H9 (cell line): ENCODE measurements at regions not wholly inside any gene's neighbourhood (a gene's known extent, or its start where the extent isn't known, plus 50 kb on each side); places are given as distances from the start of the nearest gene placed in this dataset.

Experiments
- DNase-seq: peaks from one replicate; pipeline ENCODE4 v3.0.0-alpha.2; 2017
- H2AFZ ChIP-seq: one replicate; pipeline ENCODE4 v1.6.1; 2013; ENCODE audit warnings: mild to moderate bottlenecking, low read length, control low read depth, moderate library complexity
- H2AK5ac ChIP-seq: 2 replicates; pipeline ENCODE4 v1.6.1; 2013; ENCODE audit warnings: low read length, control low read depth, mixed read lengths; ENCODE audit not compliant: insufficient read length
- H2BK120ac ChIP-seq: one replicate; pipeline ENCODE4 v1.6.1; 2013; ENCODE audit warnings: low read depth, mild to moderate bottlenecking, low read length, control low read depth, inconsistent platforms; ENCODE audit not compliant: poor library complexity, severe bottlenecking
- H2BK12ac ChIP-seq: 2 replicates; pipeline ENCODE4 v1.6.1; 2013; ENCODE audit warnings: low read length, control low read depth, mixed read lengths, low read depth; ENCODE audit not compliant: insufficient read length
- H2BK15ac ChIP-seq: 2 replicates; pipeline ENCODE4 v1.6.1; 2013; ENCODE audit warnings: low read depth, low read length, control low read depth
- H2BK20ac ChIP-seq: one replicate; pipeline ENCODE4 v1.6.1; 2013; ENCODE audit warnings: low read depth, mild to moderate bottlenecking, low read length, control low read depth, inconsistent platforms; ENCODE audit not compliant: poor library complexity, severe bottlenecking
- H2BK5ac ChIP-seq: 2 replicates; pipeline ENCODE4 v1.6.1; 2013; ENCODE audit warnings: low read length, control low read depth, mixed read lengths; ENCODE audit not compliant: insufficient read length
- H3K14ac ChIP-seq: 2 replicates; pipeline ENCODE4 v1.6.1; 2013; ENCODE audit warnings: low read length, control low read depth; ENCODE audit not compliant: insufficient read depth
- H3K18ac ChIP-seq: 2 replicates; pipeline ENCODE4 v1.6.1; 2013; ENCODE audit warnings: low read depth, mild to moderate bottlenecking, mixed read lengths, low read length, control low read depth; ENCODE audit not compliant: insufficient read length
- H3K23ac ChIP-seq: 2 replicates; pipeline ENCODE4 v1.6.1; 2013; ENCODE audit warnings: low read length, control low read depth, mixed read lengths, low read depth; ENCODE audit not compliant: insufficient read length
- H3K23me2 ChIP-seq: 2 replicates; pipeline ENCODE4 v1.6.1; 2013; ENCODE audit warnings: low read depth, mild to moderate bottlenecking, mixed read lengths, low read length, control low read depth; ENCODE audit not compliant: insufficient read length, poor library complexity, severe bottlenecking
- H3K27ac ChIP-seq: 2 replicates; pipeline ENCODE4 v1.5.1; 2013; ENCODE audit warnings: low read length, control low read depth, mixed read lengths, low read depth; ENCODE audit not compliant: insufficient read length
- H3K27me3 ChIP-seq: 2 replicates; pipeline ENCODE4 v1.6.1; 2013; ENCODE audit warnings: low read length, control low read depth, inconsistent platforms; ENCODE audit not compliant: insufficient read depth
- H3K4ac ChIP-seq: 2 replicates; pipeline ENCODE4 v1.6.1; 2013; ENCODE audit warnings: low read depth, mild to moderate bottlenecking, control low read depth, inconsistent platforms, low read length, moderate library complexity
- H3K4me1 ChIP-seq: 2 replicates; pipeline ENCODE4 v1.6.1; 2013; ENCODE audit warnings: low read length, control low read depth, inconsistent platforms; ENCODE audit not compliant: insufficient read depth
- H3K4me2 ChIP-seq: 2 replicates; pipeline ENCODE4 v1.6.1; 2013; ENCODE audit warnings: low read length, control low read depth, mixed read lengths; ENCODE audit not compliant: insufficient read length, insufficient read depth
- H3K56ac ChIP-seq: 2 replicates; pipeline ENCODE4 v1.6.1; 2013; ENCODE audit warnings: low read depth, mild to moderate bottlenecking, mixed read lengths, low read length, control low read depth; ENCODE audit not compliant: insufficient read length
- H3K79me1 ChIP-seq: 2 replicates; pipeline ENCODE4 v1.6.1; 2013; ENCODE audit warnings: low read depth, mild to moderate bottlenecking, moderate library complexity, low read length, control low read depth, inconsistent platforms; ENCODE audit not compliant: insufficient read depth, poor library complexity, severe bottlenecking
- H3K79me2 ChIP-seq: 2 replicates; pipeline ENCODE4 v1.6.1; 2013; ENCODE audit warnings: low read length, control low read depth, inconsistent platforms; ENCODE audit not compliant: insufficient read depth
- H3K9ac ChIP-seq: 2 replicates; pipeline ENCODE4 v1.6.1; 2013; ENCODE audit warnings: low read length, control low read depth, mixed read lengths; ENCODE audit not compliant: insufficient read length; ENCODE audit errors: extremely low read depth
- H3K9me3 ChIP-seq: one replicate; pipeline ENCODE4 v1.6.1; 2013; ENCODE audit warnings: low read depth, low read length, inconsistent platforms; ENCODE audit not compliant: control insufficient read depth
- H3T11ph ChIP-seq: one replicate; pipeline ENCODE4 v1.6.1; 2013; ENCODE audit warnings: mild to moderate bottlenecking, low read length, control low read depth, inconsistent platforms
- H4K20me1 ChIP-seq: one replicate; pipeline ENCODE4 v1.6.1; 2013; ENCODE audit not compliant: control insufficient read depth, insufficient read length, insufficient read depth
- H4K5ac ChIP-seq: 2 replicates; pipeline ENCODE4 v1.6.1; 2013; ENCODE audit warnings: low read depth, mild to moderate bottlenecking, mixed read lengths, low read length, control low read depth; ENCODE audit not compliant: insufficient read length
- H4K8ac ChIP-seq: replicated peaks from 2 replicates; pipeline ENCODE4 v1.6.1; 2013; ENCODE audit warnings: low read length, control low read depth, mixed read lengths, low read depth; ENCODE audit not compliant: insufficient read length
- H4K91ac ChIP-seq: 2 replicates; pipeline ENCODE4 v1.6.1; 2013; ENCODE audit warnings: low read depth, mild to moderate bottlenecking, moderate library complexity, mixed read lengths, low read length, control low read depth; ENCODE audit not compliant: insufficient read length
- H3K27ac Mint-ChIP-seq, 3 experiments: 2 replicates in 2 of 3; 3 replicates in 1 of 3; pipeline ENCODE4 v1.8.0; 2020 to 2021; ENCODE audit warnings: mixed read lengths in 3 of 3, mild to moderate bottlenecking in 1 of 3, moderate library complexity in 1 of 3
- H3K27me3 Mint-ChIP-seq: 2 replicates; pipeline ENCODE4 v1.8.0; 2021; ENCODE audit warnings: low read depth, mild to moderate bottlenecking, moderate library complexity, mixed read lengths
- H3K36me3 Mint-ChIP-seq, 3 experiments: 2 replicates in 2 of 3; 3 replicates in 1 of 3; pipeline ENCODE4 v1.8.0; 2020 to 2021; ENCODE audit warnings: low read depth in 3 of 3, mixed read lengths in 3 of 3; ENCODE audit not compliant: insufficient read depth in 1 of 3
- H3K4me1 Mint-ChIP-seq, 2 experiments: 2 replicates each; pipeline ENCODE4 v1.8.0; 2020; ENCODE audit warnings: mixed read lengths in 2 of 2
- H3K4me3 Mint-ChIP-seq, 2 experiments: 2 replicates in 1 of 2; 3 replicates in 1 of 2; pipeline ENCODE4 v1.8.0; 2020 to 2021; ENCODE audit warnings: mild to moderate bottlenecking in 2 of 2, mixed read lengths in 2 of 2, moderate library complexity in 1 of 2
- H3K9me3 Mint-ChIP-seq, 2 experiments: 2 replicates in 1 of 2; 3 replicates in 1 of 2; pipeline ENCODE4 v1.8.0; 2020; ENCODE audit warnings: mild to moderate bottlenecking in 2 of 2, mixed read lengths in 2 of 2, moderate library complexity in 1 of 2
- CTCF ChIP-seq: fragments of 200-600 bp; sonication (generic); conservative IDR thresholded peaks from 3 replicates; pipeline ENCODE4 v1.8.0; 2021; ENCODE audit warnings: antibody characterized with exemption, mild to moderate bottlenecking
- WGBS: extraction: QIAGEN DNeasy Blood & Tissue Kit; methylation state at CpG from one replicate; pipeline ENCODE4 v1.1.7; 2013; ENCODE audit warnings: missing lambda C conversion rate, low lambda C conversion rate, mixed read lengths; ENCODE audit not compliant: insufficient read length; ENCODE audit errors: extremely low coverage; 5-methylcytosine and 5-hydroxymethylcytosine counted together

- Histone ChIP-seq H3T11ph (no peak overlapping the region), H3K27me3 (no peaks in the 10 kb centered on the region), H2BK5ac (no peak overlapping the region), H3K9ac (no peak overlapping the region), H4K20me1 (no peaks in the 10 kb centered on the region), H3K4ac (no peak overlapping the region), H4K5ac (no peak overlapping the region), H3K14ac (no peak overlapping the region; the same call in 1 of the 2 replicates), H3K56ac (no peak overlapping the region), H3K18ac (no peak overlapping the region), H2BK20ac (no peak overlapping the region), H3K23me2 (no peaks in the 10 kb centered on the region), H2BK12ac (no peak overlapping the region), H2BK120ac (no peak overlapping the region), H3K4me2 (no peak overlapping the region), H3K27ac (no peak overlapping the region), H2AFZ (no peak overlapping the region), H3K4me1 (no peaks in the 10 kb centered on the region), H2BK15ac (no peak overlapping the region), H3K79me1 (no peaks in the 10 kb centered on the region), H3K23ac (no peak overlapping the region), H2AK5ac (no peak overlapping the region), H4K8ac (no peak overlapping the region), H4K91ac (no peak overlapping the region), H3K79me2 (no peaks in the 10 kb centered on the region), H3K9me3 (no peaks in the 10 kb centered on the region)
- no peak overlapping the region for H3K4me3 Mint-ChIP-seq
- H3K27me3 Mint-ChIP-seq, result no peaks in the 10 kb centered on the region
- peaks cover 0 to 5% of the 10 kb centered on the region in 2 experiments; a peak in 2 of 5 replicates for H3K9me3 Mint-ChIP-seq
- DNase-seq, result no peak
- H3K36me3 Mint-ChIP-seq, result no peaks in the 10 kb centered on the region
- no peak for TF ChIP-seq CTCF
- no CpG with 5 or more reads among the region's 29 CpGs for WGBS
- peak overlapping the region in 1 of 3 experiments; percentile 96; a peak in 1 of 7 replicates for H3K27ac Mint-ChIP-seq
- peaks cover 3 to 20% of the 10 kb centered on the region in 2 experiments; a peak in 2 of 4 replicates for H3K4me1 Mint-ChIP-seq
Measured at GRCh38 chr21:43345746-43346409, 81.1 kb downstream of the SIK1 start.
